RWPE1 (cell line): ENCODE measurements at regions not wholly inside any gene's neighbourhood (a gene's known extent, or its start where the extent isn't known, plus 50 kb on each side); places are given as distances from the start of the nearest gene placed in this dataset.
"Not testable (repeated sequence)": the region's sequence is repeated elsewhere in the genome, so short reads cannot be mapped to it uniquely, and the experiment has no call there.

Source experiments
- CTCF ChIA-PET: fragments of 350-600 bp; sonication (Branson Sonifier 250); formaldehyde crosslinking; extraction: SDS; loops from one replicate; lab custom pipeline; 2021; lab: Yijun Ruan, JAX
- POLR2A ChIA-PET: fragments of 400-600 bp; formaldehyde crosslinking; extraction: SDS; loops from one replicate; lab custom pipeline; 2020; ENCODE audit warnings: antibody characterized with exemption; ENCODE audit not compliant: low non-redundant PET; lab: Yijun Ruan, JAX
- DNase-seq: peaks from one replicate; pipeline ENCODE4 v3.0.0; 2012; ENCODE audit warnings: low spot score
- H3K27ac ChIP-seq: fragments of 450-650 bp; 2 replicates; pipeline ENCODE4 v1.5.1; 2017
- TF ChIP-seq, protein P1 (sequence below): fragments of 450-650 bp; conservative IDR thresholded peaks from 2 replicates; pipeline ENCODE4 v1.5.1; 2017; ENCODE audit warnings: low read depth, mild to moderate bottlenecking

DNA sequence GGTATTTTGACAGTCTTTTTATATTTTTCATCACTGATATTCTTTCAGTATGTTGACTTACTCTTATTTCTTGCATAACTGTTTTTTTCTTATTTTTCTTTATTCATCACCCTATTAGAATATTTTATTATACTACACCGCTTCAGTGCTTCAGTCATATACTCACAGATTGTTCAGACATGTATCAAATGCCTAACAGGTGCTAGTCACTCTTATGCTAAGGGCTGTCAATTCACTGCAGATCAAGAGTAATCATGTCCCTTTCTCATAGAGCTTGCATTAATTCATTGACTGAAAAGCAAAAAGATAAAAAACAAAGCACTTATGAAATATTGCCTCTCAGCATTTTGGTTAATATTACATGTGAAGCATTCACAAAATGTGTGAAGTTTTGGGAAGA lies 1435.6 kb downstream of the STIM2 start:
- no peak overlapping the region for H3K27ac ChIP-seq
- TF ChIP-seq, protein P1, sequence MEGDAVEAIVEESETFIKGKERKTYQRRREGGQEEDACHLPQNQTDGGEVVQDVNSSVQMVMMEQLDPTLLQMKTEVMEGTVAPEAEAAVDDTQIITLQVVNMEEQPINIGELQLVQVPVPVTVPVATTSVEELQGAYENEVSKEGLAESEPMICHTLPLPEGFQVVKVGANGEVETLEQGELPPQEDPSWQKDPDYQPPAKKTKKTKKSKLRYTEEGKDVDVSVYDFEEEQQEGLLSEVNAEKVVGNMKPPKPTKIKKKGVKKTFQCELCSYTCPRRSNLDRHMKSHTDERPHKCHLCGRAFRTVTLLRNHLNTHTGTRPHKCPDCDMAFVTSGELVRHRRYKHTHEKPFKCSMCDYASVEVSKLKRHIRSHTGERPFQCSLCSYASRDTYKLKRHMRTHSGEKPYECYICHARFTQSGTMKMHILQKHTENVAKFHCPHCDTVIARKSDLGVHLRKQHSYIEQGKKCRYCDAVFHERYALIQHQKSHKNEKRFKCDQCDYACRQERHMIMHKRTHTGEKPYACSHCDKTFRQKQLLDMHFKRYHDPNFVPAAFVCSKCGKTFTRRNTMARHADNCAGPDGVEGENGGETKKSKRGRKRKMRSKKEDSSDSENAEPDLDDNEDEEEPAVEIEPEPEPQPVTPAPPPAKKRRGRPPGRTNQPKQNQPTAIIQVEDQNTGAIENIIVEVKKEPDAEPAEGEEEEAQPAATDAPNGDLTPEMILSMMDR: no peak
- no peak for DNase-seq
- ChIA-PET POLR2A (no interaction called here), CTCF (no interaction called here)

DNA sequence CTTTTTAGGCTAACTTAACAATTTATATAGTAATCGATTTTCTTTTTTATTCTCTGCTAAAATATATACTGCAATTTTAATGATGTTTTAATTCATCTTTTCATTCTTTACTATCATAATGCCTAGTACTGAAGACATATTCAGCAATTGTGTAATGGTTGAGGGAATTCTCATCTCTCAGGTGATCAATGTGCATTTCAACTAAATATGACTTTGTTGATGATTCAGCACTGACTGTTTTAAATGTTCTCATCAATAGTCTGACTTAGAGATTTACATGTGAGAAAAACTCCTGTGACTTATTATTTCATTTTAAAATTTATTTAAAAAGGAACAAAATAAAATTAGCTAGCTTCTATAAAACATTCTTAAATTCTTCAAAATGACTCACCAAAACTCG lies 1450.3 kb downstream of the STIM2 start:
- POLR2A ChIA-PET: no interaction called here
- CTCF ChIA-PET: interaction anchor here (0.7 to 0.9 kb wide), 2 partner anchors 519 to 961 kb away, joined by 3 to 4 read pairs; no protein-coding TSS in a partner anchor
- DNase-seq: no peak
- TF ChIP-seq, protein P1: no peak
- H3K27ac ChIP-seq: no peak overlapping the region

DNA sequence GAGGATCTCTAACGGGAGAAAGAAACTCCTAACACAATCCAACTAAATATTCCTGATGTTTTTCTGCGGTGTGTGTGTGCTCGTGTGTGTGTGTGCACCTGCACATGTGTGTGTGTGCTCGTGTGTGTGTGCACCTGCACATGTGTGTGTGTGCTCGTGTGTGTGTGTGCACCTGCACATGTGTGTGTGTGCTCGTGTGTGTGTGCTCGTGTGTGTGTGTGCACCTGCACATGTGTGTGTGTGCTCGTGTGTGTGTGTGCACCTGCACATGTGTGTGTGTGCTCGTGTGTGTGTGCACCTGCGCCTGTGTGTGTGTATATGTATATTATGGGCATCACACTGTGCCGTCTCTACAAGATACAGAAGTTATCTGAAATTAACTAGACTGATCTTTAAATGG lies 1451.9 kb downstream of the STIM2 start:
- POLR2A ChIA-PET, CTCF ChIA-PET, DNase-seq, H3K27ac ChIP-seq: not testable (repeated sequence)

GRCh38 chr4:28313729-28314713 lies 1453.4 kb downstream of the STIM2 start:
- TF ChIP-seq, protein P1: no peak
- H3K27ac ChIP-seq: no peak overlapping the region
- DNase-seq: no peak
- ChIA-PET CTCF (interaction anchor here (0.6 kb wide), 1 partner anchor 22 kb away, joined by 4 read pairs; no protein-coding TSS in a partner anchor), POLR2A (no interaction called here)

DNA sequence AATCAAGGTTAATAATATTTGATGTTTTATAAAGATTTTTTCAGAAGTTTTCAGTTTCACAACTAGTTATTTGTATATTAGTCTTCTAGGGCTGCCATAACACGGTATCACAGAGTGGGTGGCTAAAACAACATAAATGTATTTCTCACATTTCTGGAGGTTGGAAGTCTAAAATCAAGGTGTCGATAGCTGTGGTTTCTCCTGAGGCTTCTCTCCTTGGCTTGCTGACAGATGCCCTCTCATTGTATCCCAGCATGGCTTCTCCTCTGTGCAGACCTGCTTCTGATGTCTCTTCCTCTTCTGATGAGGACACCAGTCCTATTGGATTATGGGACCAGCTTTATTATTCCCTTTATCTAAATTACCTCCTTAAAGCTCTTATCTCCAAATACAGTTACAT lies 1456.6 kb downstream of the STIM2 start:
- no peak for DNase-seq
- TF ChIP-seq, protein P1: no peak
- ChIA-PET CTCF (no interaction called here), POLR2A (no interaction called here)
- H3K27ac ChIP-seq: no peak overlapping the region

GRCh38 chr4:28334249-28334648 lies 1473.6 kb downstream of the STIM2 start:
- DNase-seq: no peak
- H3K27ac ChIP-seq: no peak overlapping the region
- POLR2A ChIA-PET: no interaction called here
- CTCF ChIA-PET: no interaction called here
- TF ChIP-seq, protein P1: no peak

- H3K27ac ChIP-seq: no peak overlapping the region
- CTCF ChIA-PET: no interaction called here
- TF ChIP-seq, protein P1: no peak
- no peak for DNase-seq
- POLR2A ChIA-PET: no interaction called here
Observed at GRCh38 chr4:28341784-28342183, 1481.1 kb downstream of the STIM2 start.
